ENCODE measurements at regions not wholly inside any gene's neighbourhood (a gene's known extent, or its start where the extent isn't known, plus 50 kb on each side); places are given as distances from the start of the nearest gene placed in this dataset.
"Not testable (repeated sequence)": the region's sequence is repeated elsewhere in the genome, so short reads cannot be mapped to it uniquely, and the experiment has no call there.

GRCh38 chr14:25537846-25538455, 488.0 kb upstream of the STXBP6 start:
- DNase-seq: peak; percentile 10

DNA sequence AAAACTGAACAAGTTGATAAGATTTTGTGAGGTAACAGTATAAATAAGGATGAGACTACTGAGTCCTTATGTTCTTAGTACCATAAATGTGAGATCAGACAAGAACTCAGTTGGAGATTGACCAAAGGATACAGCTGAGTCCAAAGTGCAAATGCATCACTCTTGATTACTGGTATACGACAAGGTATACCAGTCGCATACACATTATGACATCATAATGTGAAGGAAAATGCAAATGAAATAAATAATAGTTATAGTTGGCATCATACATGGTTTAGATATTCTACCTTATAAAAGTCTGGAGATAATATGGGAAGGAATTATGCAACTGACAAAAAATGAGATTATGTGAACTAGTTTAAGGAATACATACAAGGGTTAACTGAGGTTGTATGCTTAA, 476.3 kb upstream of the STXBP6 start:
- DNase-seq: no peak

- no peak for DNase-seq
These were observed 473.0 kb upstream of the STXBP6 start for GRCh38 chr14:25522926-25523325.

- no peak for DNase-seq
These were observed 472.2 kb upstream of the STXBP6 start for GRCh38 chr14:25522116-25522515.

- no peak for DNase-seq
These were observed 471.7 kb upstream of the STXBP6 start for GRCh38 chr14:25521616-25522015.

DNA sequence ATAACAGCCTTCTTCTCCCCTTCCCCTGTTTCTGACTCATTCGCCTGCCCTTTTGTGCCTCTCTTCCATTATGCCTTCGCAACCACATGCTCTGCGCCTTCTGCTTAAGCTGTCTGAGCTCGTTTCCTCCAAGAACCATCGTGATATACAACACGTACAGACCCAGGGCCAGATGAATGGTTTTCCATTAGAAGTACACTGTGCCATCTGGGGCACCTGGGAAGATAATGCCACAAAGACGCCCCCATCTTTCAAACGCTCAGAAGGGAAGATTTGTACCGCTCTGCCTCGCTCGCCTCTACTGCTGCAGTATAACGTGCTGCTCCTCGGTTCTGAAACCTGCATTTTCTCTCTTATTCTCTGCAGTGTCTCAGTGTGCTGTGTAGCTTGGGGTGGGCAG, 470.9 kb upstream of the STXBP6 start:
- DNase-seq: no peak

DNA sequence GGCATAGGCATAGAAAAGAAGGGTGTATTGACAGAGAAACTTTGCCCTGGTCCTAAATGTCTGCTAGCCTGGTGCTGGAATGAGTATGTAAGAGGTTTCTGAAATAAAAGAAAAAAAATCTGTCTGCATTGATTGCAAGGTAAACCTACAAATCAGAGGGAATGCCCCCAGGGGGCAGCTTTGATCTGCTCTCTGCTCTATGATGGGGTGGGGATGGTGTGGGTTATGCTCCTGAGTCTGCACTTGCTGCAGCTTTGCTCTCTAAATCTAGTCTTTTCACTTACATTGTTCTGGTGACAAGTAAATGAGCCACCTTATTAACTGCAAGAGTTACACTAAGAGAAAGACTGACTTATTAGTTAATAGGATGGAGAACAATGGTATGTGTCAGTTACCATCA, 468.4 kb upstream of the STXBP6 start:
- DNase-seq: no peak

DNA sequence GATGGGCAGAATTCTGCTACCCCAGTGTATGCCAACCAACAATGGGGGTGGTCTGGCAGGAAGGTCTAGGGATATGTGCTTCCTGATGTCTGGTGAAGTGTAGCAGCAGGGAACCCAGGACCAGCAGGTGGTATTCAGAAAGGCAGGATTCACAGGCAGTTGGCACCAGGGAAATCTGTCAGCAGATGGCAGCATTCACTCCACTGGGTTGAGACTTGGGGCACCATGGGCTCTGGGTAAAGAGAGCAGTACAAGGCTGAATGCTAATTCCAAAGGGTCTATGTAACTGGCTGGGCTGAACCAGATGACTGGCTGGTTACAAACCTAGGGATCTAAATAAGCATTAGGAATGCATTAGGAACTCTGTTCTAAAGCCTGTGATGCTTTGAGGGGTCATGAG, 466.9 kb upstream of the STXBP6 start:
- DNase-seq: no peak

DNA sequence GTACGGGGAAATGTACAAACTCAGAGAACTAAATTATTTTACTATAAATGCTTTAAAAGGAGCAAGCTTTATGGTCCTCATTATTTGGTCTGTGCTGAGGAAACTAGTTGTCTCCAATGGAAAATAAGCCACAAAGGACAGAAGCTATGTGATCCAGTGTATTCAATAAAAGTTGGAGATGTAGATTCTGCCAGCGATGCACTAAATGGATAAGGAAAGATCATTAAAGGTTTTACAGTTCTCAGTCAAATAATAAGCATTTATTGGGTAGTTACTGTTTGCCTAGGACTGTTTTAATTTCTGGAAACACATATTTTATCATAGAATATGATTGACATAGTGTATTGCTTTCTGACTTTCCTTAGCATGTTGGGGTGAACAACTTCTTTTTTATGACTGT, 458.9 kb upstream of the STXBP6 start:
- DNase-seq: no peak

- no peak for DNase-seq
These were observed 451.8 kb upstream of the STXBP6 start for GRCh38 chr14:25501749-25502148.

DNA sequence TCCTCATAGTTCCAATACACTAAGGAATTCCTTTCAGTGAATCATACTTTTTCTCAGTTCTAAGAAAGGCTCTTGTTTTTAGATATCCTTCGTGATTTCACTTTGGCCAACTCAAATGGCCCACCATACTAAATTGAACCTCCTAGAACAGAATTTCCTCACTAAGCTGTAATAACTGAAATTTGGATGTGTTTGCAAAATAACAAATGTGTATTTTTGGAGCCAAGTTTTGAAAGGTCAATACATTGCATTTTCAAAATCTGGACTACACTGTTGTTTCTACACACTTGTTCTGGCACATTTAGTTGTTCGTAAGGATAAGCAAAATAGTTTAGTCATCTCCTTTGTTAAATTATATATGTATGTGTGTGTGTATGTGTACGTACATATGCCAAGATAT, 439.0 kb upstream of the STXBP6 start:
- DNase-seq: no peak

GRCh38 chr14:25485381-25485780, 435.4 kb upstream of the STXBP6 start:
- no peak for DNase-seq

- no peak for DNase-seq
These were observed 435.0 kb upstream of the STXBP6 start for GRCh38 chr14:25484906-25485305.

DNA sequence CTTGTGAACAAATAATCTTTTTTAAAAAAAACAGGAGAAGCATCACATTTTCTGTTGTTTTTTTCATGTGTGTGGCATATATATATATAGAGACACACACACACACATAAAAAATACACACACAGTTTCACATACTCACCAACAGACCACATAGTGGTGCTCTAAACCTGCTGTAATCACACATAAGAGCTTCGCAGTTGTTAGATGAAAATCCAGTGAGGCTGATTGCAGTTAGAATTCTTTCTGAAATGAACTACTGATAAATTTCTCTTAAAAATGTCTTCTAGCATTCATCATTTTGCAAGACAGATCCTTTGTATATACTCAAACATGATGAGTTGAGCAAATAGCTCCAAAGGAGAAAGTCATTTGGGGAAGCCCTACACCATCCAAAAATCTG, 434.3 kb upstream of the STXBP6 start:
- DNase-seq: no peak

DNA sequence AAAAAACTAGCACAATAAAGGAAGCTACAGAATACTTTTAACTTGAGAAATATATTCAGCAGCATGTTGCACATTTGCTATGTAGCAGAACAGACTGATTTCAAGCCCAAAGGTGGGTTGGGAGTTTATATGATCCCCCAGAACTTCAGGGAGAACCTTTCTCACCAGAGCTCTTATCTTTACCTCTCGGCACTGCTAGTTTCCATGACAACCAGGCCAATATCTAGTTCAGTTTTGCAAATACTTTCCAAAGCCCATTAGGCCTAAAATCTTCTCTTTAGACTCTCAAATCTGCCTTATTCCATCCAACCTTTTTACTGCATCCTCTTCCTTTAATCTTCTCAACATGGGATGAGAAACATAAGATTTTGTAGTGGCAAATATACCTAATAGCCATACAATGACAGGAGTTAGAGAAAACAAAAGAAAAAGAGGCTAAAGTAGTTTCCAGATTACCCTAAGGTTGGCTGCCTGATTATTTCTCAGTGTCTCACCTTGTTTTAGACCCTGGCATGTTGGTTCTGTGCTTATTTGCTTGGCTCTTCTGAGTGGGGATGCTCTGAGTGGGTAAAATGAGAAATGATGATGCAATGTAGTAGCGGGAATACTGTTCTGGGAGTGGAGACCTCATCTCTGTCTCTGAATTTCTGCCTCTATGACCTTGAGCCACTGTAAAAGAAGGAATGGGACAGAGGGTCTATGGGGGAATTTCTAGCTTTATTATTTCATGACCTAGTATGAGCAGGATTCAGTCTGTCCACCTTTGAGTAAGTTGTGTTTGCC, 427.6 kb upstream of the STXBP6 start:
- DNase-seq: no peak

DNA sequence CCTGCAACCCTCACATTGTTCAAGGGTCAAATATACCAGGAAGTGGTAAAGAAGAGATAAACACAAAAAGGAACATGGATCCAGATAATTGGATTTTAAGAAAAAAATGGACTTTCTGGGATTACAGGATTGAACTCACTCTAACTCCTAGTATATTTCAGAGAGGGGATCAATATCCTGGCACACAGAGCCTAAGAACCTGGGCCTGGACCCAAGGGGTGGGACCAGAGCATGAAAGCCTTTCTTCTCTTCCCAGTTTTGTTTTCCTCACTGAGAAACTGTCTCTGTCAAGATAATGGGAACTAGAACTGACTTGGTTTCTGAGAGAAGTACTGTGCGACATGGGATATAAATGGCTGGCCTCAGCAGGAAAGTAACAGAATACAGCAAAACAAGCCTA, 422.8 kb upstream of the STXBP6 start:
- no peak for DNase-seq

GRCh38 chr14:25464772-25465171, 414.8 kb upstream of the STXBP6 start:
- DNase-seq: no peak

DNA sequence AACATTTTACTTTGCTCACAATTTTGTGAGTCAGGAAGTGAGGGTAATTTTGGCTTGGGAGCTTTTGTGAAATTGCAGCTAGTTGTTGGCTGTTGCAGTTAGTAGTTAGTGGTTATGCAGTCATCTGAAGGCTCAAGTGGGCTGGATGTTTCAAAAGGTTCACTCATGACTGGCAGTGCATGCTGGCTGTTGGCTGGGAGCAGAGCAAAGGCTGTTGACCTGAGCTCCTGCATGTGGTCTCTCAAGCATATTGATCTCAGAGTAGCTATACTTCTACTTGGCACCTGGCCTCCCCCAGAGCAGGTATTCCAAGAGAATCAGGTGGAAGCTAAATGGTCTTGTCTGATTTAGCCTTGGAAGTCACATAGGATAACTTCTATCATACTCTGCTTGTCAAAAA, 414.1 kb upstream of the STXBP6 start:
- DNase-seq: no peak

DNA sequence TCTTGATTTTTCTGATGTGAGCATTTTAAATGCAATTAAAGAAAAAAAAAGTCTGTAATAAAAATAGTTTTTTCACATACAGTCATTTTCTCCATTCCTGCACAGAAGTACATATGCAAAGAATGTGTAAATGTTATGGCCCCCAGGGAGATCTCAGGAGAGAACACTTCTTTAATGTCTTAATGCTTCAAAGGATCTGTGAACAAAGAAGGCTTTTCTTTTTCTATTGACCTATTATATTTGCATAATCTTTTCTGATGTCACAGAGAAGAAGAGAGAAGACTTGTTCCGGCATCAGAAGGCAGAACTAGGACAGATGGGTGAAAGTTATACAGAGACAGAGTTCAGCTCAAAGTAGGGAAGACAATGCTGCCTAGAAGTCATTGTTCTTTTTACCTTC, 413.5 kb upstream of the STXBP6 start:
- no peak for DNase-seq

GRCh38 chr14:25461780-25462179, 411.8 kb upstream of the STXBP6 start:
- no peak for DNase-seq

- DNase-seq: no peak
These were observed 394.4 kb upstream of the STXBP6 start for GRCh38 chr14:25444381-25444780.

- DNase-seq: not testable (repeated sequence)
These were observed 390.4 kb upstream of the STXBP6 start for GRCh38 chr14:25440382-25440781.

GRCh38 chr14:25436906-25437305, 387.0 kb upstream of the STXBP6 start:
- DNase-seq: no peak

GRCh38 chr14:25436288-25436875, 386.4 kb upstream of the STXBP6 start:
- no peak for DNase-seq

Data from GF-D8 (cell line).